HepG2 (cell line): ENCODE measurements at regions not wholly inside any gene's neighbourhood (a gene's known extent, or its start where the extent isn't known, plus 50 kb on each side); places are given as distances from the start of the nearest gene placed in this dataset.

Experiments used
- ARNTL ChIP-seq: sonication (generic); formaldehyde crosslinking; IDR thresholded peaks from 2 replicates; pipeline ENCODE4 v1.4.0; 2020; ENCODE audit warnings: mild to moderate bottlenecking, missing genetic modification reagents
- ATF7-NPFF ChIP-seq: sonication (generic); formaldehyde crosslinking; IDR thresholded peaks from 2 replicates; pipeline ENCODE4 v1.8.1; 2023; ENCODE audit warnings: mild to moderate bottlenecking, low read depth, missing genetic modification reagents, moderate library complexity
- CAMTA2 ChIP-seq: sonication (generic); formaldehyde crosslinking; IDR thresholded peaks from 2 replicates; pipeline ENCODE4 v1.4.0; 2020; ENCODE audit warnings: mild to moderate bottlenecking, missing genetic modification reagents, borderline replicate concordance
- E2F5 ChIP-seq: sonication (generic); formaldehyde crosslinking; conservative IDR thresholded peaks from 2 replicates; pipeline ENCODE4 v1.4.0; 2020; ENCODE audit warnings: missing genetic modification reagents
- GFI1 ChIP-seq: sonication (generic); formaldehyde crosslinking; IDR thresholded peaks from 2 replicates; pipeline ENCODE4 v1.5.0; 2020; ENCODE audit warnings: missing genetic modification reagents, mild to moderate bottlenecking, borderline replicate concordance
- HOXA3 ChIP-seq: sonication (generic); formaldehyde crosslinking; IDR thresholded peaks from 2 replicates; pipeline ENCODE4 v1.5.0; 2020; ENCODE audit warnings: missing genetic modification reagents
- MYNN ChIP-seq: sonication (generic); formaldehyde crosslinking; IDR thresholded peaks from 2 replicates; pipeline ENCODE4 v1.4.0; 2020; ENCODE audit warnings: mild to moderate bottlenecking, low read depth, missing genetic modification reagents
- POLR2G ChIP-seq: fragments of 200-400 bp; formaldehyde crosslinking; IDR thresholded peaks from 2 replicates; pipeline ENCODE4 v1.6.1; 2018; ENCODE audit warnings: mild to moderate bottlenecking, low read depth, low read length, moderate library complexity
- PRPF4 ChIP-seq: fragments of 200-400 bp; formaldehyde crosslinking; IDR thresholded peaks from 2 replicates; pipeline ENCODE4 v1.6.1; 2016; ENCODE audit warnings: low read length, low read depth; ENCODE audit not compliant: poor library complexity, severe bottlenecking
- RBM22 ChIP-seq: fragments of 200-400 bp; formaldehyde crosslinking; optimal IDR thresholded peaks from 2 replicates; pipeline ENCODE3; 2017; ENCODE audit warnings: mild to moderate bottlenecking, low read length, moderate library complexity
- RELA ChIP-seq: sonication (generic); formaldehyde crosslinking; IDR thresholded peaks from 2 replicates; pipeline ENCODE4 v1.4.0; 2020; ENCODE audit warnings: missing genetic modification reagents
- RXRA ChIP-seq: sonication (generic); formaldehyde crosslinking; IDR thresholded peaks from 2 replicates; pipeline ENCODE4 v1.5.1; 2020; ENCODE audit warnings: missing genetic modification reagents
- SRSF1 ChIP-seq: fragments of 200-400 bp; formaldehyde crosslinking; optimal IDR thresholded peaks from 2 replicates; pipeline ENCODE3; 2017; ENCODE audit warnings: mild to moderate bottlenecking, low read depth, low read length, moderate library complexity
- SRSF9 ChIP-seq: fragments of 200-400 bp; formaldehyde crosslinking; IDR thresholded peaks from 2 replicates; pipeline ENCODE4 v1.6.1; 2018; ENCODE audit warnings: borderline replicate concordance, mild to moderate bottlenecking, low read depth, low read length; ENCODE audit not compliant: insufficient read depth, poor library complexity, severe bottlenecking
- ZKSCAN8 ChIP-seq: IDR thresholded peaks from 2 replicates; pipeline ENCODE4 v1.6.1; 2016; ENCODE audit warnings: borderline replicate concordance, missing genetic modification reagents, missing compliant biosample characterization
- ZMYM3 ChIP-seq: sonication (generic); formaldehyde crosslinking; IDR thresholded peaks from 2 replicates; pipeline ENCODE4 v1.5.1; 2020; ENCODE audit warnings: mild to moderate bottlenecking, missing genetic modification reagents
- ZNF446 ChIP-seq: sonication (generic); formaldehyde crosslinking; IDR thresholded peaks from 2 replicates; pipeline ENCODE4 v1.5.0; 2020; ENCODE audit warnings: mild to moderate bottlenecking, missing genetic modification reagents
- ZNF687 ChIP-seq: sonication (generic); formaldehyde crosslinking; IDR thresholded peaks from 2 replicates; pipeline ENCODE4 v1.5.1; 2020; ENCODE audit warnings: mild to moderate bottlenecking, missing genetic modification reagents, moderate library complexity
- ZZZ3 ChIP-seq: sonication (generic); formaldehyde crosslinking; IDR thresholded peaks from 2 replicates; pipeline ENCODE4 v1.4.0; 2020; ENCODE audit warnings: missing genetic modification reagents, mild to moderate bottlenecking, borderline replicate concordance
- TF ChIP-seq, protein P1 (sequence below): sonication (generic); formaldehyde crosslinking; IDR thresholded peaks from 2 replicates; pipeline ENCODE4 v1.4.0; 2020; ENCODE audit warnings: low read depth, mild to moderate bottlenecking, missing genetic modification reagents
- TF ChIP-seq, protein P2 (sequence below): sonication (generic); formaldehyde crosslinking; IDR thresholded peaks from 2 replicates; pipeline ENCODE4 v1.9.0; 2021; ENCODE audit warnings: missing genetic modification reagents, borderline replicate concordance

GRCh38 chr6:169921853-169922824 lies 170.7 kb downstream of the ERMARD start (continued):
- TF ChIP-seq ZNF687 (CRISPR knock-in tag) (peak; percentile 81), CAMTA2 (0 out of 2 replicates have a peak, but pooled peaks have one; percentile 24), SRSF1 (peak; percentile 26), ARNTL (CRISPR knock-in tag) (no peak), RXRA (CRISPR knock-in tag) (peak; percentile 59; the same call in 1 of the 2 replicates), ZZZ3 (CRISPR knock-in tag) (no peak), ATF7-NPFF (CRISPR knock-in tag) (no peak; the same call in 1 of the 2 replicates), HOXA3 (CRISPR knock-in tag) (peak; percentile 60), POLR2G (peak; percentile 49; the same call in 1 of the 2 replicates), ZNF446 (CRISPR knock-in tag) (no peak), PRPF4 (no peak), RBM22 (no peak), ZMYM3 (0 out of 2 replicates have a peak, but pooled peaks have one; percentile 32), SRSF9 (no peak), GFI1 (CRISPR knock-in tag) (peak; percentile 42; the same call in 1 of the 2 replicates), ZKSCAN8 (CRISPR knock-in tag) (no peak), MYNN (no peak), E2F5 (CRISPR knock-in tag) (0 out of 2 replicates have a peak, but pooled peaks have one; percentile 8), RELA (no peak)
- TF ChIP-seq, protein P1, sequence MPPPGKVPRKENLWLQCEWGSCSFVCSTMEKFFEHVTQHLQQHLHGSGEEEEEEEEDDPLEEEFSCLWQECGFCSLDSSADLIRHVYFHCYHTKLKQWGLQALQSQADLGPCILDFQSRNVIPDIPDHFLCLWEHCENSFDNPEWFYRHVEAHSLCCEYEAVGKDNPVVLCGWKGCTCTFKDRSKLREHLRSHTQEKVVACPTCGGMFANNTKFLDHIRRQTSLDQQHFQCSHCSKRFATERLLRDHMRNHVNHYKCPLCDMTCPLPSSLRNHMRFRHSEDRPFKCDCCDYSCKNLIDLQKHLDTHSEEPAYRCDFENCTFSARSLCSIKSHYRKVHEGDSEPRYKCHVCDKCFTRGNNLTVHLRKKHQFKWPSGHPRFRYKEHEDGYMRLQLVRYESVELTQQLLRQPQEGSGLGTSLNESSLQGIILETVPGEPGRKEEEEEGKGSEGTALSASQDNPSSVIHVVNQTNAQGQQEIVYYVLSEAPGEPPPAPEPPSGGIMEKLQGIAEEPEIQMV (CRISPR knock-in tag) = peak; percentile 65; the same call in 1 of the 2 replicates
- TF ChIP-seq, protein P2, sequence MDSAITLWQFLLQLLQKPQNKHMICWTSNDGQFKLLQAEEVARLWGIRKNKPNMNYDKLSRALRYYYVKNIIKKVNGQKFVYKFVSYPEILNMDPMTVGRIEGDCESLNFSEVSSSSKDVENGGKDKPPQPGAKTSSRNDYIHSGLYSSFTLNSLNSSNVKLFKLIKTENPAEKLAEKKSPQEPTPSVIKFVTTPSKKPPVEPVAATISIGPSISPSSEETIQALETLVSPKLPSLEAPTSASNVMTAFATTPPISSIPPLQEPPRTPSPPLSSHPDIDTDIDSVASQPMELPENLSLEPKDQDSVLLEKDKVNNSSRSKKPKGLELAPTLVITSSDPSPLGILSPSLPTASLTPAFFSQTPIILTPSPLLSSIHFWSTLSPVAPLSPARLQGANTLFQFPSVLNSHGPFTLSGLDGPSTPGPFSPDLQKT (CRISPR knock-in tag) = no peak
